Naive thymus-derived CD4-positive, alpha-beta T cell (primary cell): ENCODE measurements at regions not wholly inside any gene's neighbourhood (a gene's known extent, or its start where the extent isn't known, plus 50 kb on each side); places are given as distances from the start of the nearest gene placed in this dataset.
"Not testable (repeated sequence)": the region's sequence is repeated elsewhere in the genome, so short reads cannot be mapped to it uniquely, and the experiment has no call there.

Source experiments
- ATAC-seq: fragments of 150-1000 bp; cut with Tn5 transposase; 2 replicates; pipeline ENCODE4 v1.10.0; 2021; ENCODE audit warnings: mild to moderate bottlenecking, moderate library complexity
- CTCF ChIA-PET: fragments of 350-600 bp; sonication (Branson Sonifier 250); formaldehyde crosslinking; loops from one replicate; lab custom pipeline; 2021; ENCODE audit warnings: antibody characterized with exemption; lab: Charles Lee
- POLR2A ChIA-PET: fragments of 350-600 bp; sonication (Branson Sonifier 250); formaldehyde crosslinking; loops from one replicate; lab custom pipeline; 2021; ENCODE audit warnings: antibody characterized with exemption, inconsistent platforms; lab: Charles Lee
- DNase-seq, 9 donors: peaks; one replicate each; pipeline versions ENCODE4 v3.0.0 to v3.0.0-alpha.2; 2020 to 2022; ENCODE audit warnings: mixed read lengths in 1 of 9
- H3K27ac ChIP-seq: one replicate; pipeline ENCODE4 v1.7.0; 2013; ENCODE audit warnings: mild to moderate bottlenecking, low read depth, low read length, moderate library complexity
- H3K27me3 ChIP-seq, 2 donors: one replicate each; pipeline ENCODE4 v1.7.0; 2013; ENCODE audit warnings: low read length in 2 of 2, mild to moderate bottlenecking in 2 of 2, moderate library complexity in 2 of 2; ENCODE audit not compliant: control insufficient read depth in 2 of 2, insufficient read depth in 2 of 2
- H3K36me3 ChIP-seq, 3 experiments: 1 replicate in 2 of 3; 2 replicates in 1 of 3; pipeline ENCODE4 v1.7.0; 2013; ENCODE audit warnings: low read length in 3 of 3, mild to moderate bottlenecking in 3 of 3, moderate library complexity in 1 of 3; ENCODE audit not compliant: insufficient read depth in 3 of 3, control insufficient read depth in 2 of 3
- H3K4me1 ChIP-seq, 2 donors: one replicate each; pipeline ENCODE4 v1.7.0; 2013; ENCODE audit warnings: low read length in 2 of 2, mild to moderate bottlenecking in 2 of 2, moderate library complexity in 1 of 2; ENCODE audit not compliant: control insufficient read depth in 2 of 2, insufficient read depth in 2 of 2
- H3K4me3 ChIP-seq: 2 replicates; pipeline ENCODE4 v1.7.0; 2013; ENCODE audit warnings: mild to moderate bottlenecking, low read length
- H3K9me3 ChIP-seq, 3 experiments: 1 replicate in 2 of 3; 2 replicates in 1 of 3; pipeline ENCODE4 v1.7.0; 2013; ENCODE audit warnings: low read length in 3 of 3; ENCODE audit not compliant: control insufficient read depth in 2 of 3
- H3K27ac Mint-ChIP-seq, 9 donors: one replicate each; pipeline ENCODE4 v1.8.0; 2020 to 2022; ENCODE audit warnings: mixed read lengths in 9 of 9, mild to moderate bottlenecking in 8 of 9, moderate library complexity in 5 of 9, inconsistent platforms in 2 of 9
- H3K27me3 Mint-ChIP-seq, 5 donors: one replicate each; pipeline ENCODE4 v1.8.0; 2021 to 2022; ENCODE audit warnings: mixed read lengths in 5 of 5, mild to moderate bottlenecking in 1 of 5
- H3K36me3 Mint-ChIP-seq, 5 donors: one replicate each; pipeline ENCODE4 v1.8.0; 2020 to 2022; ENCODE audit warnings: mixed read lengths in 5 of 5, mild to moderate bottlenecking in 3 of 5, inconsistent platforms in 1 of 5
- H3K4me1 Mint-ChIP-seq, 7 donors: one replicate each; pipeline ENCODE4 v1.8.0; 2020 to 2022; ENCODE audit warnings: mixed read lengths in 7 of 7, mild to moderate bottlenecking in 3 of 7, inconsistent platforms in 1 of 7
- H3K4me3 Mint-ChIP-seq, 10 donors: one replicate each; pipeline ENCODE4 v1.8.0; 2020 to 2022; ENCODE audit warnings: mild to moderate bottlenecking in 10 of 10, mixed read lengths in 10 of 10, moderate library complexity in 6 of 10, inconsistent platforms in 2 of 10
- H3K9me3 Mint-ChIP-seq, 11 donors: one replicate each; pipeline ENCODE4 v1.8.0; 2020 to 2022; ENCODE audit warnings: mixed read lengths in 11 of 11, mild to moderate bottlenecking in 4 of 11, inconsistent platforms in 1 of 11, moderate library complexity in 1 of 11
- intact Hi-C, 2 donors: fragments of 100-400 bp; cut with micrococcal nuclease; formaldehyde crosslinking; loops; one replicate each; pipeline ENCODE4 v1.15.1; 2023

- Histone ChIP-seq H3K36me3 (no peaks in the 10 kb centered on the region), H3K4me1 (no peaks in the 10 kb centered on the region), H3K27ac (no peak overlapping the region), H3K9me3 (no peaks in the 10 kb centered on the region), H3K27me3 (no peaks in the 10 kb centered on the region), H3K4me3 (no peak overlapping the region)
- ATAC-seq (no peak), DNase-seq (no peak)
- ChIA-PET CTCF (no interaction called here), POLR2A (no interaction called here)
- Mint-ChIP-seq H3K36me3 (no peaks in the 10 kb centered on the region), H3K27me3 (no peaks in the 10 kb centered on the region), H3K4me1 (no peaks in the 10 kb centered on the region), H3K9me3 (peaks cover 0 to 23% (median 4%) of the 10 kb centered on the region in 11 donors), H3K4me3 (no peak overlapping the region), H3K27ac (no peak overlapping the region)
- intact Hi-C loops = no loop called here
These were observed 1136.1 kb upstream of the POT1 start for GRCh38 chr7:126065766-126066165.

DNA sequence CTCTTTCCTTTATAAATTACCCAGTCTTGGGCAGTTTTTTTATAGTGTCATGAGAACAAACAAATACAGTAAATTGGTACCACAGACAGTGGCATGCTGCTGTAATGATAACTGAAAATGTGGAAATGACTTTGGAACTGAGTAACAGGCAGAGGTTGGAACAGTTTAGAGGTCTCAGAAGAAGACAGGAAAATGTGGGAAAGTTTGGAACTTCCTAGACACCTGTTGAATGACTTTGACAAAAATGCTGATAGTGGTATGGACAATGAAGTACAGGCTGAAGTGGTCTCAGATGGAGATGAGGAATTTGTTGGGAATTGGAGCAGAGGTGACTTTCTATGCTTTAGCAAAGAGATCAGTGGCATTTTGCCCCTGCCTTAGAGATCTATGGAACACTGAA is 1128.4 kb upstream of the POT1 start:
- Histone ChIP-seq H3K36me3 (no peaks in the 10 kb centered on the region), H3K27me3 (no peaks in the 10 kb centered on the region), H3K4me1 (no peaks in the 10 kb centered on the region), H3K4me3 (no peak overlapping the region), H3K9me3 (no peaks in the 10 kb centered on the region), H3K27ac (no peak overlapping the region)
- peaks cover 0 to 5% (median 0%) of the 10 kb centered on the region in 5 donors for H3K36me3 Mint-ChIP-seq
- no peaks in the 10 kb centered on the region for H3K4me1 Mint-ChIP-seq
- no peak overlapping the region for H3K4me3 Mint-ChIP-seq
- no peak overlapping the region for H3K27ac Mint-ChIP-seq
- DNase-seq (no peak), ATAC-seq (no peak)
- CTCF ChIA-PET = no interaction called here
- no peaks in the 10 kb centered on the region for H3K27me3 Mint-ChIP-seq
- peaks cover 0 to 30% (median 13%) of the 10 kb centered on the region in 11 donors for H3K9me3 Mint-ChIP-seq
- POLR2A ChIA-PET = no interaction called here
- intact Hi-C loops = no loop called here

GRCh38 chr7:126056613-126057012 is 1127.0 kb upstream of the POT1 start:
- ATAC-seq, H3K36me3 ChIP-seq, H3K4me1 ChIP-seq, H3K27me3 Mint-ChIP-seq, CTCF ChIA-PET, H3K27me3 ChIP-seq, H3K9me3 ChIP-seq, intact Hi-C loops, H3K4me3 ChIP-seq, DNase-seq, POLR2A ChIA-PET, H3K27ac ChIP-seq, H3K27ac Mint-ChIP-seq, H3K4me1 Mint-ChIP-seq, H3K4me3 Mint-ChIP-seq, H3K36me3 Mint-ChIP-seq: not testable (repeated sequence)
- peaks cover 0 to 30% (median 13%) of the 10 kb centered on the region in 11 donors for H3K9me3 Mint-ChIP-seq

- H3K27ac Mint-ChIP-seq = no peak overlapping the region
- Histone ChIP-seq H3K4me3 (no peak overlapping the region), H3K9me3 (no peaks in the 10 kb centered on the region), H3K27ac (no peak overlapping the region), H3K27me3 (no peaks in the 10 kb centered on the region), H3K4me1 (no peaks in the 10 kb centered on the region), H3K36me3 (no peaks in the 10 kb centered on the region)
- intact Hi-C loops = no loop called here
- CTCF ChIA-PET = no interaction called here
- ATAC-seq = no peak
- no peak for DNase-seq
- H3K9me3 Mint-ChIP-seq = peaks cover 0 to 20% (median 3%) of the 10 kb centered on the region in 11 donors
- H3K4me1 Mint-ChIP-seq = no peaks in the 10 kb centered on the region
- H3K4me3 Mint-ChIP-seq = no peak overlapping the region
- no peaks in the 10 kb centered on the region for H3K27me3 Mint-ChIP-seq
- POLR2A ChIA-PET = no interaction called here
- no peaks in the 10 kb centered on the region for H3K36me3 Mint-ChIP-seq
These were observed 1122.6 kb upstream of the POT1 start for GRCh38 chr7:126052229-126052628.

DNA sequence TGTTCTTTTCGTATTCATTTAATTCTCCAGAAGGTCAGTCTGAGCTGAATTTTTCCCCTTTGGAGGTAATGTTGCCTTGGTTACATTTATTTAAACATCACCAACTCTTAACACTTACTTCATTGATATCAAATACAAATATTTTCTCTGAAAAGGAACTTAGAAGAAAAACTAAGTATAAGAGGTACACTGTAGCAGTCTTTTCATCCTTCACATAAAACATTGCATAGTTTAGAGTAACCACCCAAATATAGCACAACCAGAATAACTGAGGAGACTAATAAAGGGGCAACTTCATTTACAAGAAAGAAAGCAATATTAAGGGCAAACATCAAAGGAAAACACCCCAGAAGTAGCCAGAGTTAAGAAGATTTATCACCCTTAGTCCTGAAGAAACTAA is 1115.0 kb upstream of the POT1 start:
- intact Hi-C loops = no loop called here
- ATAC-seq (no peak), DNase-seq (no peak)
- H3K27ac Mint-ChIP-seq = no peak overlapping the region
- ChIA-PET CTCF (no interaction called here), POLR2A (no interaction called here)
- Histone ChIP-seq H3K9me3 (no peaks in the 10 kb centered on the region), H3K27me3 (no peaks in the 10 kb centered on the region), H3K36me3 (no peaks in the 10 kb centered on the region), H3K4me1 (no peaks in the 10 kb centered on the region), H3K4me3 (no peak overlapping the region), H3K27ac (no peak overlapping the region)
- H3K4me1 Mint-ChIP-seq = no peaks in the 10 kb centered on the region
- peaks cover 0 to 10% (median 2%) of the 10 kb centered on the region in 11 donors for H3K9me3 Mint-ChIP-seq
- no peak overlapping the region for H3K4me3 Mint-ChIP-seq
- H3K36me3 Mint-ChIP-seq = no peaks in the 10 kb centered on the region
- no peaks in the 10 kb centered on the region for H3K27me3 Mint-ChIP-seq

DNA sequence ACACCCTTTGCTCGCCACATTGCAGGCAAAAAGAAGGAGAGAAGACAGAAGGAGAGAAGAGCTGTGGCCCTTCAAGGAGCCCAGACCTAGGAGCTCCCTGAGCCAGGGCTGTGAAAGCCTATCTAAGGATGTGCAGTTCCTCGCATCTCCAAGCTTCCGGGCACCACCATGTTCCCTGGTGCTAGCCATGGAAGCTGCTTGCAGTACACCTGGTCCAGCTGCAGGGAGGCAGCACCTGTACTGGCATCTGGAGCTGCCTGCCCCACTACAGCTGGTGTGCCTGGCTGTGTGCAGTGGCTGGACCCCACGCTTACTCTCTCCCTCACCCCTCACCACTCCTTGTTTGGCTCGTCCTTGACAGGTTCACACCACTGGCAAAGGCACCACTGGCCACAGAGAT is 1111.8 kb upstream of the POT1 start:
- H3K27me3 Mint-ChIP-seq = no peaks in the 10 kb centered on the region
- no peaks in the 10 kb centered on the region for H3K27me3 ChIP-seq
- no peak for DNase-seq
- no peak overlapping the region for H3K27ac ChIP-seq
- intact Hi-C loops = no loop called here
- H3K4me3 ChIP-seq = no peak overlapping the region
- H3K4me3 Mint-ChIP-seq = no peak overlapping the region
- no peaks in the 10 kb centered on the region for H3K4me1 ChIP-seq
- ChIA-PET POLR2A (no interaction called here), CTCF (no interaction called here)
- H3K27ac Mint-ChIP-seq = no peak overlapping the region
- no peaks in the 10 kb centered on the region for H3K36me3 ChIP-seq
- no peaks in the 10 kb centered on the region for H3K4me1 Mint-ChIP-seq
- H3K9me3 Mint-ChIP-seq = peaks cover 0 to 4% (median 0%) of the 10 kb centered on the region in 11 donors
- no peak for ATAC-seq
- no peaks in the 10 kb centered on the region for H3K9me3 ChIP-seq
- no peaks in the 10 kb centered on the region for H3K36me3 Mint-ChIP-seq

DNA sequence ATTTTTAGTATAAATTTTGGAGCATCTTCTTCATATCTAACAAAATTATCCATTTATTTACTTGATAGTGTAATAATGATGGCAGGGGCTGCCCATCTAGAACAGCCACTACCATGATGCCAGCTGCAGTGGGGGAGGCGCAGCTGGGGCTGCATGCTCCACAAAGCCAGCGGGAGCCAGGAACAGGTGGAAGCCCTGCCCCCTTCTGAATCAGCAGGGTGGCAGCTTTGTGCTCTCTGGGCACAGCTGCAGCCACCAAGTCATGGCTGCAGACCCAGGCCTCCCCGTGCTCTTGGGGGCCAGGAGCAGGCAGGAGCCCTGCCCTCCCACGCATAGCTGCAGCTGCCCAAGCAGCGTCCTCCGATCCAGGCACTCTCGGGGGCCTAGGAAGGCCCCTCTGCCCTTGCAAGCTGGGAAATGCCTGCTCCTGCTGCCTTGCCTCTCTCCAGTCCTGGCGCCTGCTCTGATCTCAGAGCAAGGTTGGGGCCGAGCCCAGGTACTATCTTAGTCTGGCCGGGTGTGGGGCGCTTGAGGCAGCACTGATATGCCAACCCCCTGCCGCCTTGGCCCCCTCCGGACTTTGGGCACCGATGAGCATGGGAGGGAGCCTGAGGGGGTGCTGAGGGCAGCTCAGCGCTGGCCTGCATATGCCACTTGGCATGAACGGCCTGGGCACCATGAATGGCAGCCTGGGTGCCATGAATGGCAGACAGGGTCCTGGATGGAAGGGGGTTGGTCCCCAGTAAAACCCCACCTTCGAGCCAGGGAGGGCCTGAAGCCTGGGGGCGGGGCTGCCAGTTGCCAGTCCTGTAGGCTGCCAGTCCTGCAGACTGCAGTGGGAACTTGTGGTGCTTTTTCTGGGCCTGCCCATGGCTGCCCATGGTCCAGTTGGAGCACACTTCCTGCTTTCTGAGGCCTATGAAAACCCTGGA is 1110.8 kb upstream of the POT1 start:
- Histone ChIP-seq H3K4me1 (no peaks in the 10 kb centered on the region), H3K27ac (no peak overlapping the region), H3K4me3 (no peak overlapping the region), H3K27me3 (no peaks in the 10 kb centered on the region), H3K36me3 (no peaks in the 10 kb centered on the region), H3K9me3 (no peaks in the 10 kb centered on the region)
- Mint-ChIP-seq H3K27me3 (no peaks in the 10 kb centered on the region), H3K36me3 (no peaks in the 10 kb centered on the region), H3K9me3 (peaks cover 0 to 6% (median 1%) of the 10 kb centered on the region in 11 donors), H3K4me3 (no peak overlapping the region), H3K4me1 (no peaks in the 10 kb centered on the region), H3K27ac (no peak overlapping the region)
- no peak for ATAC-seq
- POLR2A ChIA-PET = no interaction called here
- no peak for DNase-seq
- intact Hi-C loops = no loop called here
- CTCF ChIA-PET = no interaction called here
